T-helper 1 cell treated with Interleukin-12 subunit alpha and Interleukin-12 subunit beta and Interleukin-4 antibody, amounts not matched to agents 30 ng/mL and 1 ng/mL, for 36 hours (primary cell): ENCODE measurements at regions not wholly inside any gene's neighbourhood (a gene's known extent, or its start where the extent isn't known, plus 50 kb on each side); places are given as distances from the start of the nearest gene placed in this dataset.
"Not testable (repeated sequence)": the region's sequence is repeated elsewhere in the genome, so short reads cannot be mapped to it uniquely, and the experiment has no call there.

Source experiments
- intact Hi-C: fragments of 100-400 bp; cut with micrococcal nuclease; formaldehyde crosslinking; loops from one replicate; pipeline ENCODE4 v1.15.1; 2024

GRCh38 chr5:53265043-53265442, 155.5 kb upstream of the MOCS2 start:
- intact Hi-C loops: no loop called here

GRCh38 chr5:53268241-53268640, 158.7 kb upstream of the MOCS2 start:
- intact Hi-C loops: not testable (repeated sequence)

- intact Hi-C loops: no loop called here
Measured at GRCh38 chr5:53275666-53276065, 166.1 kb upstream of the MOCS2 start.

GRCh38 chr5:53276825-53277224, 167.3 kb upstream of the MOCS2 start:
- intact Hi-C loops: no loop called here

- intact Hi-C loops: no loop called here
Measured at GRCh38 chr5:53277491-53277890, 167.9 kb upstream of the MOCS2 start.

- intact Hi-C loops: no loop called here
Measured at GRCh38 chr5:53287573-53287972, 178.0 kb upstream of the MOCS2 start.

- intact Hi-C loops: no loop called here
Measured at GRCh38 chr5:53288511-53288910, 179.0 kb upstream of the MOCS2 start.

- intact Hi-C loops: no loop called here
Measured at GRCh38 chr5:53291047-53291446, 181.5 kb upstream of the MOCS2 start.

- intact Hi-C loops: no loop called here
Measured at GRCh38 chr5:53291528-53291927, 182.0 kb upstream of the MOCS2 start.

GRCh38 chr5:53298841-53299240, 181.6 kb upstream of the FST start:
- intact Hi-C loops: no loop called here

GRCh38 chr5:53302529-53302928, 177.9 kb upstream of the FST start:
- intact Hi-C loops: no loop called here

GRCh38 chr5:53303105-53303504, 177.3 kb upstream of the FST start:
- intact Hi-C loops: no loop called here

GRCh38 chr5:53305316-53305715, 175.1 kb upstream of the FST start:
- intact Hi-C loops: not testable (repeated sequence)

GRCh38 chr5:53309653-53310052, 170.8 kb upstream of the FST start:
- intact Hi-C loops: no loop called here

GRCh38 chr5:53311681-53312080, 168.7 kb upstream of the FST start:
- intact Hi-C loops: no loop called here

- intact Hi-C loops: no loop called here
Measured at GRCh38 chr5:53313145-53313544, 167.3 kb upstream of the FST start.

- intact Hi-C loops: no loop called here
Measured at GRCh38 chr5:53318303-53318702, 162.1 kb upstream of the FST start.

GRCh38 chr5:53319315-53319714, 161.1 kb upstream of the FST start:
- intact Hi-C loops: no loop called here

- intact Hi-C loops: no loop called here
Measured at GRCh38 chr5:53321073-53321472, 159.4 kb upstream of the FST start.

- intact Hi-C loops: no loop called here
Measured at GRCh38 chr5:53321721-53322120, 158.7 kb upstream of the FST start.

- intact Hi-C loops: no loop called here
Measured at GRCh38 chr5:53322257-53322656, 158.2 kb upstream of the FST start.

- intact Hi-C loops: no loop called here
Measured at GRCh38 chr5:53323511-53323910, 156.9 kb upstream of the FST start.

GRCh38 chr5:53323943-53324642, 156.3 kb upstream of the FST start:
- intact Hi-C loops: no loop called here
